HT-29 (cell line): ENCODE measurements at regions not wholly inside any gene's neighbourhood (a gene's known extent, or its start where the extent isn't known, plus 50 kb on each side); places are given as distances from the start of the nearest gene placed in this dataset.

Source experiments
- DNase-seq: peaks from one replicate; pipeline ENCODE4 v3.0.0-alpha.2; 2015; ENCODE audit warnings: low spot score

GRCh38 chr9:13990994-13991393 is 322.9 kb downstream of the NFIB start:
- no peak for DNase-seq

- DNase-seq, result no peak
Measured at GRCh38 chr9:13990331-13990730, 323.6 kb downstream of the NFIB start.

- DNase-seq, result no peak
Measured at GRCh38 chr9:13988944-13989343, 325.0 kb downstream of the NFIB start.

GRCh38 chr9:13983607-13984006 is 330.3 kb downstream of the NFIB start:
- DNase-seq, result no peak

GRCh38 chr9:13979941-13980318 is 334.0 kb downstream of the NFIB start:
- DNase-seq, result no peak

- DNase-seq, result no peak
Measured at GRCh38 chr9:13975611-13976290, 338.2 kb downstream of the NFIB start.

- DNase-seq, result no peak
Measured at GRCh38 chr9:13974891-13975290, 339.1 kb downstream of the NFIB start.

GRCh38 chr9:13971966-13972655 is 341.8 kb downstream of the NFIB start:
- DNase-seq, result no peak

- no peak for DNase-seq
Measured at GRCh38 chr9:13971415-13971814, 342.5 kb downstream of the NFIB start.

- DNase-seq, result no peak
Measured at GRCh38 chr9:13970426-13970825, 343.5 kb downstream of the NFIB start.

GRCh38 chr9:13970018-13970417 is 343.9 kb downstream of the NFIB start:
- no peak for DNase-seq

GRCh38 chr9:13967438-13967837 is 346.5 kb downstream of the NFIB start:
- DNase-seq, result no peak

- DNase-seq, result no peak
Measured at GRCh38 chr9:13967011-13967410, 346.9 kb downstream of the NFIB start.

- no peak for DNase-seq
Measured at GRCh38 chr9:13963005-13963653, 350.8 kb downstream of the NFIB start.

- no peak for DNase-seq
Measured at GRCh38 chr9:13962006-13962405, 351.9 kb downstream of the NFIB start.

GRCh38 chr9:13960011-13960765 is 353.8 kb downstream of the NFIB start:
- no peak for DNase-seq

GRCh38 chr9:13958672-13959071 is 355.3 kb downstream of the NFIB start:
- DNase-seq, result no peak

- DNase-seq, result no peak
Measured at GRCh38 chr9:13957089-13957488, 356.9 kb downstream of the NFIB start.

GRCh38 chr9:13956107-13956506 is 357.8 kb downstream of the NFIB start:
- no peak for DNase-seq

GRCh38 chr9:13952906-13953305 is 361.0 kb downstream of the NFIB start:
- no peak for DNase-seq

GRCh38 chr9:13948037-13948436 is 365.9 kb downstream of the NFIB start:
- DNase-seq, result no peak

- DNase-seq, result no peak
Measured at GRCh38 chr9:13943176-13943575, 370.8 kb downstream of the NFIB start.
